SK-N-SH treated with all-trans-retinoic acid at 6 μM for 48 hours (cell line): ENCODE measurements at regions not wholly inside any gene's neighbourhood (a gene's known extent, or its start where the extent isn't known, plus 50 kb on each side); places are given as distances from the start of the nearest gene placed in this dataset.

ENCODE experiments used
- ATAC-seq: fragments of 200-7000 bp; cut with Tn5 transposase; 3 replicates; pipeline ENCODE4 v1.9.1; 2020; ENCODE audit warnings: mild to moderate bottlenecking, moderate library complexity
- ARNTL ChIP-seq: fragments of 450-650 bp; formaldehyde crosslinking; IDR thresholded peaks from 2 replicates; pipeline ENCODE4 v1.5.0; 2020; ENCODE audit warnings: low read depth, mild to moderate bottlenecking, moderate library complexity, borderline replicate concordance
- BACH2 ChIP-seq: fragments of 250-450 bp; sonication (Bioruptor Pico); IDR thresholded peaks from 2 replicates; pipeline ENCODE4 v1.9.0; 2021; ENCODE audit warnings: mild to moderate bottlenecking, borderline replicate concordance
- CREB5 ChIP-seq: fragments of 250-450 bp; sonication (Bioruptor Pico); IDR thresholded peaks from 2 replicates; pipeline ENCODE4 v1.5.1; 2020; ENCODE audit warnings: low read depth, mild to moderate bottlenecking, moderate library complexity
- CSRNP3 ChIP-seq: fragments of 250-450 bp; sonication (Bioruptor Pico); IDR thresholded peaks from 2 replicates; pipeline ENCODE4 v1.5.1; 2021; ENCODE audit warnings: mild to moderate bottlenecking, moderate library complexity
- ESRRG ChIP-seq: fragments of 250-450 bp; sonication (Bioruptor Pico); IDR thresholded peaks from 2 replicates; pipeline ENCODE4 v1.6.1; 2021; ENCODE audit warnings: mild to moderate bottlenecking
- GLIS3 ChIP-seq: fragments of 250-450 bp; sonication (Bioruptor Pico); IDR thresholded peaks from 2 replicates; pipeline ENCODE4 v1.5.0; 2020; ENCODE audit warnings: mild to moderate bottlenecking, moderate library complexity
- ISL1 ChIP-seq: fragments of 250-450 bp; sonication (Bioruptor Pico); IDR thresholded peaks from 2 replicates; pipeline ENCODE4 v2.1.2; 2022; ENCODE audit warnings: mild to moderate bottlenecking, moderate library complexity
- OSR1 ChIP-seq: fragments of 250-450 bp; sonication (Bioruptor Pico); IDR thresholded peaks from 2 replicates; pipeline ENCODE4 v1.8.0; 2022; ENCODE audit warnings: moderate library complexity, mild to moderate bottlenecking, inconsistent platforms
- PATZ1 ChIP-seq: fragments of 250-450 bp; sonication (Bioruptor Pico); IDR thresholded peaks from 2 replicates; pipeline ENCODE4 v1.8.0; 2020; ENCODE audit warnings: mild to moderate bottlenecking, moderate library complexity, borderline replicate concordance
- POU6F1 ChIP-seq: fragments of 250-450 bp; sonication (Bioruptor Pico); IDR thresholded peaks from 2 replicates; pipeline ENCODE4 v1.8.0; 2021; ENCODE audit warnings: low read depth, mild to moderate bottlenecking, moderate library complexity, borderline replicate concordance
- PPARA ChIP-seq: fragments of 250-450 bp; sonication (Bioruptor Pico); IDR thresholded peaks from 2 replicates; pipeline ENCODE4 v1.5.0; 2020; ENCODE audit warnings: mild to moderate bottlenecking, borderline replicate concordance
- SNAI2 ChIP-seq: fragments of 250-450 bp; sonication (Bioruptor Pico); IDR thresholded peaks from 2 replicates; pipeline ENCODE4 v1.5.0; 2020; ENCODE audit warnings: mild to moderate bottlenecking, moderate library complexity
- TCF4 ChIP-seq: fragments of 250-450 bp; sonication (Bioruptor Pico); IDR thresholded peaks from 2 replicates; pipeline ENCODE4 v1.8.0; 2021; ENCODE audit warnings: mild to moderate bottlenecking, moderate library complexity, borderline replicate concordance
- TOX ChIP-seq: fragments of 250-450 bp; sonication (Bioruptor Pico); IDR thresholded peaks from 2 replicates; pipeline ENCODE4 v1.8.0; 2021; ENCODE audit warnings: mild to moderate bottlenecking, moderate library complexity, borderline replicate concordance
- TSHZ2 ChIP-seq: fragments of 250-450 bp; sonication (Bioruptor Pico); IDR thresholded peaks from 2 replicates; pipeline ENCODE4 v1.5.0; 2020; ENCODE audit warnings: mild to moderate bottlenecking, moderate library complexity
- ZC3H10 ChIP-seq: fragments of 250-450 bp; sonication (Bioruptor Pico); IDR thresholded peaks from 2 replicates; pipeline ENCODE4 v1.5.1; 2021; ENCODE audit warnings: mild to moderate bottlenecking, moderate library complexity
- ZFP3 ChIP-seq: fragments of 250-450 bp; sonication (Bioruptor Pico); IDR thresholded peaks from 2 replicates; pipeline ENCODE4 v1.5.0; 2020; ENCODE audit warnings: mild to moderate bottlenecking, moderate library complexity
- ZFP30 ChIP-seq: fragments of 450-650 bp; formaldehyde crosslinking; IDR thresholded peaks from 2 replicates; pipeline ENCODE4 v1.5.0; 2022; ENCODE audit warnings: mild to moderate bottlenecking, moderate library complexity
- ZNF565 ChIP-seq: fragments of 450-650 bp; formaldehyde crosslinking; conservative IDR thresholded peaks from 2 replicates; pipeline ENCODE4 v1.5.0; 2020; ENCODE audit warnings: low read depth, mild to moderate bottlenecking, moderate library complexity
- ZNF8 ChIP-seq: fragments of 450-650 bp; formaldehyde crosslinking; IDR thresholded peaks from 2 replicates; pipeline ENCODE4 v1.5.0; 2020; ENCODE audit warnings: mild to moderate bottlenecking, moderate library complexity

GRCh38 chr3:95752199-95752598, 1062.2 kb upstream of the EPHA6 start:
- no peak for ATAC-seq

GRCh38 chr3:95758707-95759106, 1055.7 kb upstream of the EPHA6 start:
- TF ChIP-seq ISL1 (CRISPR knock-in tag) (no peak), ARNTL (CRISPR knock-in tag) (no peak), CREB5 (CRISPR knock-in tag) (no peak), TOX (CRISPR knock-in tag) (no peak), BACH2 (CRISPR knock-in tag) (no peak), ZFP30 (CRISPR knock-in tag) (no peak), ZC3H10 (CRISPR knock-in tag) (no peak), GLIS3 (CRISPR knock-in tag) (no peak), ZNF565 (CRISPR knock-in tag) (no peak), OSR1 (CRISPR knock-in tag) (no peak), CSRNP3 (CRISPR knock-in tag) (no peak), TSHZ2 (CRISPR knock-in tag) (no peak), ZFP3 (no peak), POU6F1 (CRISPR knock-in tag) (no peak), PPARA (CRISPR knock-in tag) (no peak), TCF4 (CRISPR knock-in tag) (no peak), ZNF8 (CRISPR knock-in tag) (no peak), SNAI2 (CRISPR knock-in tag) (no peak), PATZ1 (CRISPR knock-in tag) (no peak)
- ATAC-seq, result no peak

More at GRCh38 chr3:95752199-95752598, 1062.2 kb upstream of the EPHA6 start:
- TF ChIP-seq PATZ1 (CRISPR knock-in tag), result no peak
- no peak for TF ChIP-seq SNAI2 (CRISPR knock-in tag)
- TF ChIP-seq ESRRG (CRISPR knock-in tag), result no peak
- TF ChIP-seq GLIS3 (CRISPR knock-in tag), result no peak
